Suppressor macrophage (primary cell): ENCODE measurements at regions not wholly inside any gene's neighbourhood (a gene's known extent, or its start where the extent isn't known, plus 50 kb on each side); places are given as distances from the start of the nearest gene placed in this dataset.

Experiments
- DNase-seq, 4 experiments: peaks; one replicate each; pipeline ENCODE4 v3.0.0-alpha.2; 2020 to 2022

- no peak for DNase-seq
Measured at GRCh38 chr20:10724449-10725173, 50.8 kb upstream of the JAG1 start.

GRCh38 chr20:10728873-10729670, 55.3 kb upstream of the JAG1 start:
- DNase-seq = no peak

GRCh38 chr20:10729785-10730184, 56.0 kb upstream of the JAG1 start:
- DNase-seq = no peak

DNA sequence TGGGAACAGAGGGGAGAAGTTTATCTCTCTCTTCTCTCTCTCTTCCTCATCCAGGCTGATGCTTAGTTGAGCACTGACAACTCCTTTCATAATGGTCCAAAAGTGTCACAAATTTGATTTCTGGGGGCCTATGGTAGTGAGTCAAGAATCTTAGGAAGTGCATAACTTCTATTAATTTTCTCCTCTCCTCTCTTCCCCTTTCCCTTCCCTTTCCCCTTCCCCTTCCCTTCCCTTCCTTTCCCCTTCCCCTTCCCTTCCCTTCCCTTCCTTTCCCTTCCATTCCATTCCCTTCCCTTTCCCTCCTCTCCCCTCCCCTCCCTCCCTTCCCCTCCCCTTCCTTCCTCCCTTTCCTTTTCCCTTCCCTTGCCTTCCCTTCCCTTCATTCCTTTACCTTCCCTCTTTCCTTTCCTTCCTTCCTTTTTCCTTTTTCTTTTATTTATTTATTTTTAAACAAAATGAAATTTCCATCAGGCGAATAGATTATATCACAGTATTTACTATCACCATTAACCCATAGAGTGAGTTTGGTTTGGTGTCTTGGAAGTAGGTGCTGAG, 56.9 kb upstream of the JAG1 start:
- DNase-seq = no peak

DNA sequence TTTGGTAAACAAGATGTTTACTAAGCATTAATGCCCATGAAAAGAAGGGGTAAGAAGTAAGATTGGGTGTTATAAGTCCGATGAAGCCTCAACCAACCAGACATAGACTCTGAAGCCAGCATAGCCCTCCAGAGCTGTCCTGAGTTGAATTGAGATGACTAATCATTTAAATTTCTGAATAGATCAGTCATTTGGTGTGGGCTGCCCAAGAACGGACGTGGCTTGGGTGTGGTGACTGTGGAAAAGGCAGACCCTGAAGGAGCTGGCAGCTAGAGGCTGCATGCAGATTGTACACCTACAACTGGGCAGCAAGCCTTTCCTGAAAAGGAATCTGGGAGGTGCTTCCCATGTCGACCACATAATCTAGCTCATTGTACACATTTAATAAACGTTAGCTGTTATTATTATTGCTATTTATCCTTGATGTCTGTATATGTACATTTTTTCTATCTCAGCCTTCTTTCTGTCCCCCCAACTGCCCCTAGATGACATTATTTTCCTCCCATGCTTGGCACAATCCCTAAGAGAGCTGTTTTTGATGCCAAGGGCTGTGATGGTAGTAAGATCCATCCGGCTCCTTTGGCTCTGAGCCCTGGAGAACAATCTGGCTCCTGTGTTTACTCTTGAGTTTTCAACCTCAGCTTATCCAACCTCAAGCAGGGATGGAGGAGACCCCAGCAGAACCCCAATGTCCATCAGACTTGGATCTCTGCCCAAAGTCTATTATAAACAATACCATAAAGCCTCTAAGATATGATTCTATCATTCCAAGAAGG, 57.6 kb upstream of the JAG1 start:
- DNase-seq = no peak

DNA sequence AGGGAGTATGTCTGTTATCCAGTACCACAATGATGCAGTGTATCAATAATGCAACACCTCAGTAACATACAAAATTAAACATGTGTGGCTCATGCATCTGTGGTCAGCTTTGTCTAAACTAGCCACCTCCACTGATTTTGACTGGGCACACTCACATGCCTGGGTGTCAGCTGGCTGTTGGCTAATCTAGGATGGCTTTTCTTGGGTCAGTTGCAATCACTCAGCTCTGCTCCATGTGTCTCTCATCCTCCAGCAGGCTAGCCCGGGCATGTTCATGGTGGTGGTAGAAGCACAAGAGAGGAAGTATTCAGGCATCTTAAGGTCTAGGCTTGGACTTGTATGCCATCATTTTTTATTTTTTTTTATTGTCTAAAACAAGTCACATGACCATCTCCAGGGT, 59.3 kb upstream of the JAG1 start:
- peak; percentile 2 to 36 (median 8) for DNase-seq

GRCh38 chr20:10735195-10735949, 61.6 kb upstream of the JAG1 start:
- DNase-seq = no peak

- no peak for DNase-seq
Measured at GRCh38 chr20:10739134-10739533, 65.3 kb upstream of the JAG1 start.

DNA sequence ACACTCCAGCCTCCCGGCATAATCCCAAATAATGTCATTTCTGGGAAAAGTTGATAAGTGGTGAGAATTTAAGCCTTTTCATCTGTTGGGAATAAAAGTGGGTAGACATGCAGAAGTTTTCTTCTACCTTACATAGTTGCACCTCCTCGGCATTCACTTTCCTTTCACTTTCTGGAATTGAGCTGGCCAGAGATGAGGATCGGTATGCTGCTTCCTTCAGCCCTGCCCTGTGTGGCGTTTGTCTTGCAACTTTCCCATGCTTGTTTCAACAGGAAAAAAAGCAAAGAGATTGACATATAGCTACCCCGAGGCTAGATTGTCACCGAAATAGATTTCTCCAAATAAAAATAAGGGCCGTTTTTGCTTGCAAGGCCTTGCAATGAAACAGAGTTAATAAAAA, 65.8 kb upstream of the JAG1 start:
- DNase-seq = no peak

DNA sequence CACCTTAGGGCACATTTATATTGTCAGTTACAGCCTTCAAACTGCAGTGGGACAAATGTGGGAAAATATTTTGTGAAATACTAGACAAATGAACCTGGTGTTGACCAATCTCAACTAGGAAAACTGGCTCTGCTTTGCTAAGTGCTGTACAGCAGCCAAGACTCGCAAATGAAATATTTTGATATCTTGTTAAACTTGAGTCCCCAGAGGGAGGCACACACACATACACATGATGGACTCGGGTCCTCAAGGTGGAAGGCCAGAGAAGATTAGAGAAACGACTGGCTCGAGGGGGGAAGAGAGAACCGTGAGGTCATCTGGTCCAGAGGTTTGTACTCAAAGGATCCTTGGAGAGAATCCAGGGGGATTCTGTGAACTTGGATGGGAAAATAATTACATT, 67.3 kb upstream of the JAG1 start:
- no peak for DNase-seq

GRCh38 chr20:10745790-10746189, 72.0 kb upstream of the JAG1 start:
- DNase-seq = no peak

DNA sequence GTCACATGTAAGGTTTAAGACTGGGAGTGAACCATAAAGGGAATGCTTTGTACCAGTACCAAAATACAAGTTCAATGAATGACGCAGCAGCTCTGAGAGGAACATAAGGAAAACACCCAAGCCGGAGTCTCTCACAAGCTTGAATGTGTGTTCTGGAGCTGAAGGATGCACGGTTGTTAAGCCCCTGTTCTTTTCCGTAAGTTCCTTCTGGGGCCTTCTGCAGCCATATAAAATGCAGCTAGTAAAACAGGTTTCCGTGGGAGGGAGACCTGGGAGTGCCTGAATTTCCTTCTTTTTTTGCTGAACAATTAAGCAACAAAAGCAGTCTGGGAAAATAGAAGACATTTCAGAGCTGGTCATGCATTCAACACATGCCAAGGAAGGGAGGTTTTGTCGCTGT, 73.2 kb upstream of the JAG1 start:
- no peak for DNase-seq

DNA sequence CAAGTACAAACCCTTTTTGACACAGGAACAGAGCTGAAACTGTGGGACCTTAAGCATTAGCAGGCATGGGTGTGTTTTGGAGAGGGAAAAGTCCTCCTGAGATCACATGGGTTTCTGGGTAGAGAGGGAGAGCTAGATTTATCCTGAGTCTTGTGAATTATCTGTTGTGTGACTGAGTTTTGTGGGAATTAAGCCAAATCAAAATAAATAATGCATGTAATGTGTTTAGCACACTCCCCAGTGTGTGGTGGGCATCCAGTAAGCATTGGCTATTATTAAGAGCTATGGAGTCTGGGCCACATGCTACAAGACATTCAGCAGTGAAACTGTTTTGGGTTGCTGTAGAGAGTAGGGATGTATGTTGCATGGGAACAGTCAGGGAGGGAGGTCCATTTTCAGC, 75.3 kb upstream of the JAG1 start:
- DNase-seq = no peak

- DNase-seq = no peak
Measured at GRCh38 chr20:10752206-10752605, 78.4 kb upstream of the JAG1 start.

DNA sequence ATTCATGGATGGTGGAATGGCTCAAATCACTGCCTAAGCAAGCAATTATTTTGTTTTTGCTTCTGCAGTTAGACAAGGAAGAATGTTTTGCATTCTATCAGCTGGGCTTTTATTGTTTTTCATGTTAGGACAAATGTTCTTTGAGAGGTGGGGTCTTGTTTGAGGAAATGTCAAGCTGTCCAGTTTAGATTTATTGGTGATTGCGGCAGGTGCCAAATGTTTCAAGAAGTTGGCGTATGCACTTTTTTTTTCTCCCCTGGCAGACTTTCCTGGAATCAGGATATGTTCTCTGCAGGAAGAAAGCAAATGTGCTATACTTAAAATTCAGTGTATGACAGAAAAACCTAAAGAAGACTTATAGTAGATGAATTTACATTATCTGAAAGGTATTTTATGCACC, 81.0 kb upstream of the JAG1 start:
- no peak for DNase-seq

DNA sequence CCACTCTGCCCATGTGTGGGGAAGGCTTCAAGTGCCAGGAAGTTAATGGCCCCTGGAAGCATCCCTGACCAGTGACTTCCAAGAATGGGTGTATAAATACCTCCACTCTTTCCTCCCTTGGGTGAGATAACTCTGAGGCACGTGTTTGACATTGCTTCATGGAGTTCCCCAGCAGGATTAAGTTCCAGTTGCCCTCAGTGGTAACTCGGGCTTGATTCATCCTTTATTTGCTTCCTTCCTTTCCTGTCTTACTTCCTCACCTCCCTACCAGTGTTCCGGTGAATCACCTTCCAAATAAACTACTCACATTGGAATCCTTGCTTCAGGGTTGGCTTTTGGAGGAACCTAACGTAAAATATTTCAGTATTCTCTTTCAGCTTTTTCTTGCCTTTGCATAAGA, 84.6 kb upstream of the JAG1 start:
- DNase-seq = no peak

GRCh38 chr20:10761232-10761631, 87.4 kb upstream of the JAG1 start:
- no peak for DNase-seq

GRCh38 chr20:10761786-10762185, 88.0 kb upstream of the JAG1 start:
- DNase-seq = no peak

DNA sequence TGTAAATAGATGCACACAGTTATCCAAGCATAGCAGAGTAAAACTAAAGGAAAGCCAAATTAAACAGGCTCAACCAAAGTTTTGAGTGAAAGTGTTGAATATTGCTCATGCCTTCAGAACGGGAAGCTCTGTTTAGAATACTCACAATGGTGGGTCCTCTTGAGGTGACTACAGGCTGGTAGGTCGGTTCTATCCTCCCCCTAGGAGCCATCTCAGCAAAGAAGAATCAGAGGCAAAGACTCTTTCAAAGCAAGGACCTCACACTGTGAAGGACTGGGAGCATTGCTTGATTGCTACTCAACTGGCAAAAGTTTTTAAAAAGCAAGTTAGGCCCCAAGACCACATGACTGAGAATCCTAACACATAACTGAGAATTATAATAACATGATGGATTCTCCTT, 88.4 kb upstream of the JAG1 start:
- no peak for DNase-seq

DNA sequence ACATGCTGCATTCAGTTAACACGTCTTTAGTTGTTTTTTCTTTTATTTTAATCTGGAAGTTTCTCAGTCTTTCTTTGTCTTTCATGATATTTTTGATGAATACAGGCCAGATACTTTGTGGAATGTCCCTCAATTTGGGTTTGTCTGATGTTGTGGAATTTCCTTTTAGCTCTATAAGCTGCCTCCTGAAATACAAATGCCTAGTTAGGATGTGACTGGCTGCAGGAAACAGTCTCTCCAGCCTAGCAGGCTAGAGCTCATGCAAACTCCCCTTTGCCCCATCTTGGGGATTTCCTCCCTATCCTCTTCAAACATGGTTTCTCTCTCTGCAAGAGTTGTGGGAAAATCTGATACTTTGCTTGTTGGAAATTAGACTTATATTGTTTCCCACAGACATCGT, 89.3 kb upstream of the JAG1 start:
- DNase-seq = no peak

- no peak for DNase-seq
Measured at GRCh38 chr20:10769700-10770099, 95.9 kb upstream of the JAG1 start.

DNA sequence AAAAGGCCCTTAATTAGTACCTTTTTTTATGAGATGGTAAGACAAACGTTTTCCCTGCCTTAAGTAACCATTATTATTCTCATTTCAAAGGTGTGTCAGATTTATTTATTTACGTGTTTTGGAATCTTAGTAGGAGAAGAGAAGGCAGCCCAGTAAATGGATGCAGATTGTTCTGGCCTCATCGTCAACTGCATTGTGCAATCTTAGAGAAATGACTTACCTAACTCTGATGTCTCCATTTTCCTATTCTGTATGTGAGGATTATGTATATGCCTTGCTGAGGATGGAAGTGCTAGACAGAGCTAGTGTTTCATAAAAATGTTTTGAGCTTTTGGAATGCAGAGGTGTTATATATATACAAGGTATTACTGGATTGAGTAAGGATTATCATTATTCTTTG, 97.0 kb upstream of the JAG1 start:
- DNase-seq = no peak
